ENCODE measurements at regions not wholly inside any gene's neighbourhood (a gene's known extent, or its start where the extent isn't known, plus 50 kb on each side); places are given as distances from the start of the nearest gene placed in this dataset.
A peak's percentile ranks its signal among the peaks of the same experiment; 100 is the strongest.

- no peak for DNase-seq
These were observed 299.7 kb upstream of the PRDM1 start for GRCh38 chr6:105786449-105786848.

GRCh38 chr6:105785066-105785811 is 300.9 kb upstream of the PRDM1 start:
- no peak for DNase-seq

- DNase-seq, result no peak
These were observed 302.0 kb upstream of the PRDM1 start for GRCh38 chr6:105784179-105784578.

- DNase-seq, result no peak
These were observed 302.7 kb upstream of the PRDM1 start for GRCh38 chr6:105783333-105783935.

GRCh38 chr6:105781915-105782314 is 304.2 kb upstream of the PRDM1 start:
- peak; percentile 46 for DNase-seq

- no peak for DNase-seq
These were observed 304.9 kb upstream of the PRDM1 start for GRCh38 chr6:105781248-105781647.

GRCh38 chr6:105780146-105780860 is 305.8 kb upstream of the PRDM1 start:
- no peak for DNase-seq

- DNase-seq, result no peak
These were observed 307.0 kb upstream of the PRDM1 start for GRCh38 chr6:105779110-105779509.

GRCh38 chr6:105775095-105775494 is 311.0 kb upstream of the PRDM1 start:
- DNase-seq, result no peak

- no peak for DNase-seq
These were observed 311.9 kb upstream of the PRDM1 start for GRCh38 chr6:105774247-105774646.

- DNase-seq, result no peak
These were observed 314.7 kb upstream of the PRDM1 start for GRCh38 chr6:105771313-105771970.

GRCh38 chr6:105769987-105770386 is 316.1 kb upstream of the PRDM1 start:
- no peak for DNase-seq

GRCh38 chr6:105769197-105769596 is 316.9 kb upstream of the PRDM1 start:
- no peak for DNase-seq

GRCh38 chr6:105767541-105767940 is 318.6 kb upstream of the PRDM1 start:
- no peak for DNase-seq

- DNase-seq, result no peak
These were observed 320.9 kb upstream of the PRDM1 start for GRCh38 chr6:105765239-105765638.

- no peak for DNase-seq
These were observed 321.8 kb upstream of the PRDM1 start for GRCh38 chr6:105764315-105764714.

GRCh38 chr6:105763866-105764265 is 322.3 kb upstream of the PRDM1 start:
- no peak for DNase-seq

GRCh38 chr6:105760746-105761145 is 325.4 kb upstream of the PRDM1 start:
- no peak for DNase-seq

GRCh38 chr6:105759946-105760345 is 326.2 kb upstream of the PRDM1 start:
- no peak for DNase-seq

GRCh38 chr6:105759015-105759414 is 327.1 kb upstream of the PRDM1 start:
- no peak for DNase-seq

- no peak for DNase-seq
These were observed 328.5 kb upstream of the PRDM1 start for GRCh38 chr6:105757512-105758200.

- no peak for DNase-seq
These were observed 330.3 kb upstream of the PRDM1 start for GRCh38 chr6:105755885-105756284.

Measured in central memory CD4-positive, alpha-beta T cell (primary cell).